Stimulated activated CD8-positive, alpha-beta memory T cell treated with anti-CD3 and anti-CD28 coated beads, Interleukin-12 subunit alpha, Interleukin-12 subunit beta, amount 100 ng/mL, for 24 hours (primary cell): ENCODE measurements at regions not wholly inside any gene's neighbourhood (a gene's known extent, or its start where the extent isn't known, plus 50 kb on each side); places are given as distances from the start of the nearest gene placed in this dataset.
A peak's percentile ranks its signal among the peaks of the same experiment; 100 is the strongest.

Experiments
- DNase-seq: peaks from one replicate; pipeline ENCODE4 v3.0.0-alpha.2; 2020; ENCODE audit errors: extremely low read depth

DNA sequence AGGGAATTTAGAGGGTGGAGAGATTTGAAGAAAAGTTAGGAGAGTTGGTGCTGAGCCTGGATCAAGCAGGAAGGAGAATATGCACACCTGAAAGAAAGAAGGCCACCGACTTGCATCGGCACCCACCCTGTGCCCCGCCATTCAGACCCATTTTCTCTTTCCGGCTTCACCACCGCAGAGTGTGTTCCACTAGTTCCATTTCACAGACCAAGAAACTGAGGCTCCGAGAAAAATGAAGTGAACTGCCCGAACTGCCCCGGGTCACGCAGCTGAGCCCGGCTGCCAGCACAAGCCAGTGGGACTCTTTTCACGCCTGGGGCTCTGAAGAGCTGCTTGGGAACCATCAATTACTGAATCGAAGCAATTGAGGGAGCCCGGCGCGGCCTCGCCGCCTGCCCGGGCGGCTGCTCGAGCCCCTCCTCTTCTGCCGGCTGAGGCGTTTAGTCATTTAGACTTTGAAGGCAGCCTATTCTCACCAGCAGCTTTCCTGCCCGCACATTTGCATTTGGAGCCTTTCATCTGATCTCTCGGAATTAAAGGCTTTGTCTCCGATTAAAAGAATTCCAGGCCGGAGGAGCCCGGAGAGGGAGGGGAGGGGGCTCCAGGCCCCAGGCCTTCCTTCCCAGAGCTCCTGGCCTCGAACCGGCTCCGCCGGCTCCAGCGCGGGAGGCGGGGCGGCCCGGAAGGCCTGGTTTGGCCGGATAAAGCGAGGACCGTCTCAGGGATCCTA lies 140.2 kb upstream of the PJA1 start:
- no peak for DNase-seq

- DNase-seq = no peak
Observed at GRCh38 chrX:69303231-69303630, 138.0 kb upstream of the PJA1 start.

DNA sequence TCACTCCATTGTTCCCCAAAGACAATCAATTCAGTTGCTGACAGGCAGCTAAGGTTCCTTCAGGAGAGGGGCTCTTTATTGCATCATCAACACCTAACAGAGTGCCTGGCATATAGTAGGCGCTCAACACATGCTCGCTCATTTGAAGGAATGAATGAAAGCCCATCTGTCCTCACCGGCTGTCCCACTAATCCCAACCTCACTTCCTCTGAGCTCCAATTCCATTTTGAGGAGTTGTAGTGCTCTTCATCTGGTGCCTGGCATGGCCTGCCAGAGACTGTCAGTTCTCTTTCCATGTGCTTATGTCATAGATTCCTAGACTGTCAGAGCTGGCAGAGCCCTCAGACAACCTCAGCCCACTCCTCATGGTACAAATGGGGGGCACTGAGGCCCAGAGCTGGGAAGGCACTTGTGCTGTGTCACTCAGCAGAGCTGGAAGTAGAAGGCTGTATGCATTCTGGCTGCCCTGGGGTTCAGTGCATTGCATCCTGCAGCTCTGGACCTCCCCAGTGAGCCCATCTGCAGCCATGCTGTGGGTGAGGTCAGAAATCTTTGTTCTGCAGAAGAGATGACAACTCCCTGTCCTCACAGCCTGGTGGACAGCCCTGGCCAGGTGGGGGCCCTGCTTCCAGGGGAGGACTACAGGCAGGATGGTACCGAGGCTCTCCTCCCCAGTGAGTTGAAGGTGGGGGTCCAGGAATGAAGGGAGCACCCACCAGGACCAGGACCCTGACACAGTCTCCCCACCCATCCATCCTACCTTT lies 134.9 kb upstream of the PJA1 start:
- no peak for DNase-seq

DNA sequence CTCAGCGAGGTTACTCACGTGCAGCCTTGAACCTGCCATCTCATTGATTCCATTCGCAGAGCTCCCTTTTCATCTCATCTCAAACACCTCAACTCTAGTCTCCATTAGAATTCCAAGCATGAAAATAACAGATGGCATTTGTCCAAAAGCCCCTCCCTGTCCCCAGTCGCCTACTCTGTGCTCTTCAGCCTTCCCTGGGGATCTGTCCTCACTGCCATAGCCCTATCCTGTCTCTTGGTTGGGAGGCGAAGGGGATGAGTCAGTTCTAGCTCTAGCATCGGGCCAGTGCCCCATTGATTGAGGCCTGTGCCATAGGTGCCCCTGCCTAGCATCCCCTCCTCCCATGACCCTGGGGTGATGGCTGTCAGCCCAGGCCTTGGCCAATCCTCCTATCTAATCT lies 134.0 kb upstream of the PJA1 start:
- no peak for DNase-seq

DNA sequence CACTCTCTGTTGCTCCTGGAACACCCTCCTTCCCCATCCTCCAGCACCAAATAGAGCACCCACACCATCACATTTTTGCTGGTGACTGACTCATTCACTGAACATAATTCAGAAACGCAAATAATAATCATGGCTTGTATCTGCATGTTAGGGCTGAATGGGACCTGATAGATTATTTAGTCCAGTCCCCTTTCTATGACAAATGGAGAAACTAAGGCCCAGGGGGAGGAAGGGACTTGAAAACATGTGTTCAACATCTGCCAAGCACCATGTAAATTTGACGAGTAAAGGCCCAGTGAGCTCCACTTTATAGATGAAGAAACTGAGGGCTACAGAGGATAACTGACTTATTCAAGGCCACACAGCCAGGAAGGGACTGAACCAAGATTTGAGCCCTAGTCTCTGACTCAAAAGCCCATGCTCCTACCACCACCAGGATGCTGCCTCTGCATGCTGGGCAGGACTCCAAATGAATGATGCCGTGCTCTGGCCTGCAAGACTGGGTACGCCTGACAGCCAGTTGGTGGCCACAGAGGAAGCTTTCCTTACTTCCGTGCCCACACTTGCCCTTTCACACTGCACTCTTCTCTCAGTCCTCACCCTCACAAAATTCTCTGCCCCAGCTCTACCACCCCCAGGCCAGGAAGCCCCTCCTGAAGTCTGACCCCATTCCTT lies 133.3 kb upstream of the PJA1 start:
- no peak for DNase-seq

DNA sequence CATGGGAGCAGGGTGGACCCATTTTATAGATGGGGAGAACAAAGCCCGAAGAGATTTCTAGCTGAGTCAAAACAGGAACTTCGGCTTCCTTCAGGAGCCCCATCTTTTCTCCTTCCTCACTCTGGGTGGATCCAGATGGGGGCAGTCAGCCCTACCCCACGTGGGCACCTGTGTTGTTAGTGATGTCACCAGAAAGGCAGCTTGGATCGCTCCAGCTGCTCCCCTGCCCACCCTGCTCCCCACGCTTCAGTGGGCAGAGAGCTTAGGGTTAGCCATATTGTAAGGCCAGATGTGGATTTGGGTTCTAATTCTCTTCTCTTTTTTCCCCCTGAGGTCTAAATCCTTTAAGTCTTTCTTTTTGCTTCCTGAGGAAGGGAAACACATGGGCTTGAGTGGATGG lies 132.3 kb upstream of the PJA1 start:
- no peak for DNase-seq

DNA sequence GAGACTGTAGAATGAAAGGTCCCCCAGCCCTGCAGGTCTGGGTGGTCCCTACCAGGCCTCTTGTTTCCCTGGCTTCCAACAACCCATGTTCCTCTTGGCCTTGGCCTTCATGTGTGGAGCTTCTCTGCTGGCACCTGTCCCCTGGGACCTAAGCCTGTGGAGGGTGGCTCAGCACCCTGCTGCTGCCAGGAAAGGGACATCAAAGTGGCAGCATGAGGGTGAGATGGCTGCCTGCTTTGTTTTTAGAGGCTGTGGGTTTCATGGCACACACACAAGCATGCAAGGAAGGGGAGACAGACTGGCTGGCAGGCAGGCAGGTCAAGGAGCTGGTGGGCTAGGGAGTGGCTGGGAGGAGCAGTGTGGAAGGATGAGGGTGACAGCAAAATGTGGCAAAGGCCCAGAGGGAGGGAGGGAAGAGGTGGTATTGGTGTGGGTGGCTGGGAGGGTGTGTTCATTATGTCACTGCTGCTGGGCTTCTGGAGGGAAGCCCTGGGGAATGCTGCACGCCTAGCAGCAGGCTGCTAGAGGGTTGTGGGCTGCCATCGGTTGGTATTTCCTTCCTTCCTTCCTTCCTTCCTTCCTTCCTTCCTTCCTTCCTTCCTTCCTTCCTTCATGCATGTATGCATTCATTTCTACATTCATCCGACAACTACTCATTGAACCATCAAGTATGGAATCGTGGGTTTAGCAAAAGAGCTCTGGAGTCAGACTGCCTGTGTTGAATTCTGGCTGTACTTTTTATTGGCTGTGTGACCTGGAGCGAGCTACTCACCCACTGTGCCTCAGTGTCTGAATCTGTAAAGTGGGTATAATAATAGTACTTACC lies 128.7 kb upstream of the PJA1 start:
- no peak for DNase-seq

DNA sequence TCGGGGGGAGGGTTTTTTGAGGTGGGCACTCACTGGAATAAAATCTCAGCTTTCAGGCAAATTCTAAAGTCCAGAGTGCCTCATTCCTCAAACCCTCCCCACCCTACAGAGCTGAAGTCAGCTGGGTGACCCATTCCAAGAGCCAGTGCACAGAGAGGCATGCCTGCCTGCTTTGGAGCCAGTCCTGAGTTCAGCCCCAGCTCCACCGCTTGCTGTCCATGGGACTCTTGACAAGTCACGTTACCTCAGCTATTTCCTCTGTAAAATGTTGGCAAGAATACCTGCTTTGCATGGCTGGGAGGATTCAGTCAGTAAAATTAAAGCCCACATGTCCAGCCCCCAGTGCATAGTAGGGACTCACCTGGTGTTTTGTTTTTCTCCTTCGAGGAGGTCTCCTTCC lies 125.9 kb upstream of the PJA1 start:
- DNase-seq = no peak

DNA sequence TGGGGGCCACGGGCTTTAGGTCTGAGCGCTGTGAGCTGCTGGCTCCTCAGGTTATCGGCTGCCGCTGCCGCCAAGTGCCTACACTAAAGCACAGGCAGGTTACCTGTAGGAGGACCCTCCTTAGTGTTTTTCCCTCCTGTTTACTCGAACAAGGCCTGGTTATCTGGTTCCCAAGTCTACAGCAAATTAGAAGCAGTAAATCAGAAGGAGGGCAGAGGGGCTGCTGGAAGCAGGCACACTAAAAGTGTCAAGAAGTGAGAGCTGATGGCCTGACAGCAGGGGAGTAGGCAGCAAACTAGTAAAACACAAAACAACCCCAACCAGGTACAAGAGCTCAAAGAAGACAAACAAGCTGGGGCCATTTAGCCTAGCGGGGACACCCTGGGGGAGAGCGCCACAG lies 125.0 kb upstream of the PJA1 start:
- no peak for DNase-seq

DNA sequence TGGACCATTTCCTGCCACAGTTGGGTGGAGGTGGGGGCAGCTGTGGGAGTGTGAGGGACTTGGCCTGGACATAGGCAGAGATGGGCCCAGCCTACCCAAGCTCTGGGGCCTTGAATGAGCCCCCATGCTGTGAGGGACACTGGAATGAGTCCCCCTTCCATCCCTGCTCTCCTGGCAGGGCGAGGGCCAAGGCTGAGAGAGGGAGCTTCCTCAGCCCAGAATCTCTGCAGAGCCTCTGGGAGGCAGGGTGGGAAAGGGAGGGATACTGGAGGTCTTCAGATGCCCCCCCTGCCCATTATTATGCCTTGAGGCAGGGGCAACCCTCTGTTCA lies 124.5 kb upstream of the PJA1 start:
- no peak for DNase-seq

GRCh38 chrX:69289046-69289792 lies 124.0 kb upstream of the PJA1 start:
- no peak for DNase-seq

DNA sequence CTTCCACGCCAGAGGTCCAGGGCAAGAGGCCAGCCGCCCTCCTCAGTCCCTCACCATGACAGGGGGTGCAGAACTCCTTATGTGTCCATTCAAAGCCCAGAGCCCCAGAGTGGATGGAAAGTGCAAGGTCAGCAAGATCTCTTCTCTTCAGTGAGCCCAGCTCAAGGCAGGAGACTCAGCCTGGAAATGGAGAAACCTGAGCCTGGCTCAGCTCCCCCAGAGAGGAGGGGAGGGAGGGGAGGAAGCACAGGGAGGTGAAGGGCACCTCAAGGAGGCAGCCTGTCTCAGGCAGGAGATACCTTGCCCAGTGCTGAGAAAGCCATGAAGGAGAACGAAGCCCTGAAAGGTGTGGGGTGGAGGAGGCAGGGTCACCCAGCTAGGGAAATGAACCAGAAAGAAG lies 121.8 kb upstream of the PJA1 start:
- no peak for DNase-seq

- no peak for DNase-seq
Observed at GRCh38 chrX:69286565-69286906, 121.3 kb upstream of the PJA1 start.

DNA sequence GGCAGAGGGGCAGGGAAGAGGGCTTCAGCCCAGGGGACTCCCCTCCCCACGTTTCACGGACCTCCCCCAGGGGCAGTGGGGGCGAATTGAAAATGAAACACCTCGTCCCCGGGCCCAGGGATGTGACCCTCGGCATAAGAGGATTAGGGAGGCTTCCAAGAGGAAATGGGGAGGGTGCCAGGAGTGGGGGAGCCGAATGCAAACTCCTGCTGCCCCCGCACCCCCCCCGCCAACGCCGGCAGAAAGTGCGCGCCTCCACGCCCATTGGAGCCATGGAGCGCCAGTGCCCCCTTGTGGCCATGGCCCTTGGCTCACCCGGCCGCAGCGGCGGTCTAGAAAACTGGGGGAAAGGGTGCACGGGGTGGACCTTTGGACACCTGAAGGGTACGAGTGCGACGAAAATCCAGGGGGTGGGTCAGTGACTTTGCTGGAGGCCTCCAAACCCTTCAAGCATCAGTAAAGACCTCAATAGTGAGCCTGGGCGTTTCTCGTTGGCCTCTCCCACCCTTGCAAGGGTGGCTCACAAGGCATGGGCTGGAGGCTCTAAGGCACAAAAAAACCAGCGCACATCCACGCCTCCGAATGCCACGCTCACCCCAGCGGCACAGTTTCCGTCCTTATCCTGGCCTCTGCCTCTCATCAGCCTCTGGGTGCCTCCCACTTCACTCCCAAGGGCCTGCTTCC lies 120.8 kb upstream of the PJA1 start:
- peak; percentile 8 for DNase-seq

GRCh38 chrX:69285401-69285877 lies 120.2 kb upstream of the PJA1 start:
- no peak for DNase-seq

GRCh38 chrX:69284491-69284890 lies 119.2 kb upstream of the PJA1 start:
- no peak for DNase-seq

DNA sequence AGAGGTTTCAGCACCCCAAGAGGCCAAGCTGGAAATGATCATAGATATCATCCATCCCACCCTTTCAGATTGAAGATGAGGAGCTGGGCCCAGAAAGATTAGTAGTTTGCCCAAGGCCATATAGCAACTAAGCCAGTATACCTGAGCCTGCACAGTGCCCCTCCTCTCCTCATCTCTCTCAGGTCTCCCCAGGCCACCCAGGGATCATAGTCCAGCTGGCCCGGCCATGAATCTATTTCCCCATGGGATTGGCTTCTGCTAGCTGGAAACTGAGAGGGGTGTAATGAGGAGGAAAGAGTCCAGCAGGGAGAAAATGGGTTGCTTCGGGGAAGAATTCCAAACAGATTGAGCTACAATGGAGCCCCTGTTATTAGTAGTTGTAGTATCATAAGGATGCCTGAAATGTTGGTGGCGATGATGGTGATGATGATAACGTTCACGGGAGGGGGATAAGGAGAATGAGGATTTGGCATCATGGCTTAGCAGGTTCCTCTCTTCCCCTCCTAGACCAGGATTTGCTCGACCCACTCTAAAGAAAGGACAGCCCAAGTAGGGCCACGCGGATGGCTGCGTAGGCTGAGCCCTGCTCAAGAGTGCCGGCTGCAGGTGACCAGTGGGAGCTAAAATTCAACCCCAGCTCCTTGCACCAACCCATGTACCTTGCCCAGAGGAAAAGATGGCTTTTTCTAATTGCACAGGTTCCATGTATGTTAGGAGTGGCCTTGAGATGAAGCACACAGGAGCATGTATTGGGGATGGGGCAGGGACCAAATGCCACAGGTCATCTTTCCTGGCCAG lies 117.8 kb upstream of the PJA1 start:
- DNase-seq = no peak

DNA sequence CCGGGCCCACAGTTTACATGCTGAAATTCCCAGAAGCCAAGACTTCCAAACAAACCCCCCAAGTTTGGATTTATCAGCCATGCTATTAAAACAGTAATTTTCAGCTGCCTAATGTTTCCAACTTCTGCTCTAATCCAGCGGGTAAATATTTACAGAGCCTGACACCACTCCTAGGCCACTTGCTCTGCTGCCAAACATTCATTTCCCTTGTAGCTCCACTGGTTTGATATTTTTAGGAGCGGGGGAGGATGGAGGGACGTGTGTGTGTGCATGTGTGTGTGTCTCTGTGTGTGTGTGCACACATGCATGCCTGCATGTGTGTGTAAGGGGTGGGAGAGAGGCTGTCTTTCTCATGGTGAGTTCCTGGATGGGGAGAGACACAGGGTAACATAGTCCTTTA lies 115.7 kb upstream of the PJA1 start:
- DNase-seq = no peak

DNA sequence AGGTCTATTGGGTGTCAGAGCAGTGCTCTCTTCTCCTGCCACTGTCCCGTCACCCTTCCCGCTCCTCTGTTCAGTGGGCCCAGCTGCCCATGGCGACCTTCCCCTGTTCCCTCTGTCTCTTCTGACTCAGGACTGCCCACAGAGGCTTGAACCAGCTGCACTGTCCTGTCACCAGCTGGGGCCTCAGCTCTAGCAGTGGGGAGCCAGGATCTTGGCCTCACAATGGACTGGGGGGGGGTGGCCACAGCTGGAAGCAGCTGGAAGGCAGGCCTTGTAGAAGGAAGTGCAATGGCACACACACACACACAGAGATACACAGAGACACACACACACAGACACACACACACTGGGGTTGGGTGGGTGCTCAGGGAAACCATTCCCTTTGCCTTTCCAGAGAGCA lies 114.0 kb upstream of the PJA1 start:
- no peak for DNase-seq

- no peak for DNase-seq
Observed at GRCh38 chrX:69278031-69278687, 112.9 kb upstream of the PJA1 start.
